ENCODE measurements at regions not wholly inside any gene's neighbourhood (a gene's known extent, or its start where the extent isn't known, plus 50 kb on each side); places are given as distances from the start of the nearest gene placed in this dataset.

- CTCF ChIA-PET, result no interaction called here
- intact Hi-C loops (cut with micrococcal nuclease; ENCODE audit: unreplicated experiment), result no loop called here
- BruUV-seq (replicated peaks), result no TSS peak
These were observed 685.3 kb downstream of the KCNA4 start for GRCh38 chr11:29331451-29332010.

GRCh38 chr11:29328961-29329441 lies 687.8 kb downstream of the KCNA4 start:
- Histone ChIP-seq H3K4me1 (ENCODE audit: control insufficient read depth, insufficient read depth, low read length) (no peaks in the 10 kb centered on the region), H3K9me3 (ENCODE audit: control insufficient read depth, insufficient read depth, low read depth, low read length) (no peaks in the 10 kb centered on the region), H3K36me3 (ENCODE audit: control insufficient read depth, insufficient read depth, low read length) (no peaks in the 10 kb centered on the region), H3K27ac (ENCODE audit: low read length) (no peak overlapping the region), H3K4me3 (ENCODE audit: low read depth in 2 of 2, low read length in 2 of 2) (no peak overlapping the region), H3K27me3 (ENCODE audit: control insufficient read depth, insufficient read depth, low read length) (no peaks in the 10 kb centered on the region)
- intact Hi-C loops (cut with micrococcal nuclease; ENCODE audit: unreplicated experiment) (no loop called here), in situ Hi-C loops (cut with HindIII; ENCODE audit: low pct_unique_long_range_greater_than_20kb, low sequenced_read_pairs) (no loop called here)
- no TSS peak for BruUV-seq (replicated peaks)
- TF ChIP-seq POLR2AphosphoS5 (IDR thresholded peaks at IDR 0.05; ENCODE audit: low read depth, low read length) (no peak), CTCF (IDR thresholded peaks at IDR 0.05) (peak; percentile 80)
- CTCF ChIA-PET, result no interaction called here
- ATAC-seq (peak; percentile 60), DNase-seq (ENCODE audit: low read depth, low spot score) (peak; percentile 67)
- POLR2A ChIA-PET, result no interaction called here

More at GRCh38 chr11:29331451-29332010, 685.3 kb downstream of the KCNA4 start:
- in situ Hi-C loops (cut with HindIII; ENCODE audit: low pct_unique_long_range_greater_than_20kb, low sequenced_read_pairs), result no loop called here
- Histone ChIP-seq H3K4me1 (ENCODE audit: control insufficient read depth, insufficient read depth, low read length) (no peaks in the 10 kb centered on the region), H3K4me3 (ENCODE audit: low read depth in 2 of 2, low read length in 2 of 2) (no peak overlapping the region), H3K27me3 (ENCODE audit: control insufficient read depth, insufficient read depth, low read length) (no peaks in the 10 kb centered on the region), H3K9me3 (ENCODE audit: control insufficient read depth, insufficient read depth, low read depth, low read length) (no peaks in the 10 kb centered on the region), H3K27ac (ENCODE audit: low read length) (no peak overlapping the region), H3K36me3 (ENCODE audit: control insufficient read depth, insufficient read depth, low read length) (no peaks in the 10 kb centered on the region)
- no peak for DNase-seq (ENCODE audit: low read depth, low spot score)
- no peak for TF ChIP-seq REST (IDR thresholded peaks at IDR 0.05; ENCODE audit: insufficient read depth in 1 of 2, low read depth in 2 of 2, low read length in 1 of 2)
- no peak for TF ChIP-seq POLR2AphosphoS5 (IDR thresholded peaks at IDR 0.05; ENCODE audit: low read depth, low read length)
- no peak for TF ChIP-seq TCF7L2 (IDR thresholded peaks at IDR 0.05; ENCODE audit: low read depth, low read length)
- ATAC-seq, result no peak
- POLR2A ChIA-PET, result no interaction called here

GRCh38 chr11:29327891-29328290 lies 688.9 kb downstream of the KCNA4 start:
- TF ChIP-seq TCF7L2 (IDR thresholded peaks at IDR 0.05; ENCODE audit: low read depth, low read length) (no peak), REST (IDR thresholded peaks at IDR 0.05; ENCODE audit: insufficient read depth in 1 of 2, low read depth in 2 of 2, low read length in 1 of 2) (no peak), CTCF (IDR thresholded peaks at IDR 0.05) (no peak)
- ChIA-PET CTCF (no interaction called here), POLR2A (interaction anchor here (0.7 kb wide), 1 partner anchor 549 kb away, joined by 4 read pairs; no protein-coding TSS in a partner anchor)
- Histone ChIP-seq H3K36me3 (ENCODE audit: control insufficient read depth, insufficient read depth, low read length) (no peaks in the 10 kb centered on the region), H3K9me3 (ENCODE audit: control insufficient read depth, insufficient read depth, low read depth, low read length) (no peaks in the 10 kb centered on the region), H3K27ac (ENCODE audit: low read length) (no peak overlapping the region), H3K27me3 (ENCODE audit: control insufficient read depth, insufficient read depth, low read length) (no peaks in the 10 kb centered on the region), H3K4me3 (ENCODE audit: low read depth in 2 of 2, low read length in 2 of 2) (no peak overlapping the region), H3K4me1 (ENCODE audit: control insufficient read depth, insufficient read depth, low read length) (no peaks in the 10 kb centered on the region)
- DNase-seq (ENCODE audit: low read depth, low spot score) (no peak), ATAC-seq (no peak)
- in situ Hi-C loops (cut with HindIII; ENCODE audit: low pct_unique_long_range_greater_than_20kb, low sequenced_read_pairs) (no loop called here), intact Hi-C loops (cut with micrococcal nuclease; ENCODE audit: unreplicated experiment) (no loop called here)
- no TSS peak for BruUV-seq (replicated peaks)
